T-helper 2 cell (primary cell): ENCODE measurements at regions not wholly inside any gene's neighbourhood (a gene's known extent, or its start where the extent isn't known, plus 50 kb on each side); places are given as distances from the start of the nearest gene placed in this dataset.
A peak's percentile ranks its signal among the peaks of the same experiment; 100 is the strongest.

ENCODE experiments used
- DNase-seq, 5 experiments: peaks; one replicate each; pipeline versions ENCODE4 v3.0.0 to v3.0.0-alpha.2; 2012 to 2022

GRCh38 chr2:155256803-155257202 lies 558.3 kb downstream of the KCNJ3 start:
- no peak for DNase-seq

GRCh38 chr2:155250800-155251199 lies 552.3 kb downstream of the KCNJ3 start:
- no peak for DNase-seq

- peak in 1 of 5 experiments; percentile 2 for DNase-seq
These were observed 541.7 kb downstream of the KCNJ3 start for GRCh38 chr2:155240176-155240575.

DNA sequence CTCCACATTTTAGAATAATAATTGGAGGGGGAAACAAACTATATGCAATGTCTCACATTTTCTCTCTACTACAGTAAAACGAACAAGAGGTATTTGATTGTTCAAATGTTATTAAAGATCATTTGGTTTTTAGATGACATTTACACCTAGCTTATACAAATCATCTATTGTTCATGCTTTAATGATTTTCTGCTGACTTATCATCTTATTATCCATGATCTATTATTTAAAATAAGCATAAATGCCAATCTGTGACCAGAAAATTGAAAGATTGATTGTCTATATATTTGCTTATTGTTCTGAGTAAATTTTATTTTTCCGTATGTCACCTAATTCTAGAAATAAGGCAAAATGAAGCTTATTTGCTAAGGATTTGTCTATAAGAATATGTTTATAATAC lies 537.2 kb downstream of the KCNJ3 start:
- no peak for DNase-seq

GRCh38 chr2:155223781-155224406 lies 525.4 kb downstream of the KCNJ3 start:
- DNase-seq, result no peak

DNA sequence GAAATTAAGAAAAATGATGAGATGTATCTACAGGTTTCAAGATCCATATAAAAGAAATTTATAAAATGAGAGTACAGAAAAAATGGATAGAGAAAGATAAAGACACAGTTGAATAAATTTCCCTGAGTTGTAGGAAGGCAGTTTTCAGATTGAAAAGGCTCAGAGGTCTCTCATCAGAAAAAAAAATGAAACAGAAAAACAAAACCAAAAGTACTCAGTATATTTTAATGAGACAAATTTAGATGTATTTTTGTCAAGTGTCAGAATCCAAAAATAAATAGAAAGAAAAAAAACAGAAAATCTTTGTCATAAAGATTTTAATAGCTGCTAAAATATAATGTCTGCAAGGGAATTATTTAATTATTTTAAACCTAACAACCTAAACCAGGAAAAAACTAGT lies 520.5 kb downstream of the KCNJ3 start:
- DNase-seq, result no peak

DNA sequence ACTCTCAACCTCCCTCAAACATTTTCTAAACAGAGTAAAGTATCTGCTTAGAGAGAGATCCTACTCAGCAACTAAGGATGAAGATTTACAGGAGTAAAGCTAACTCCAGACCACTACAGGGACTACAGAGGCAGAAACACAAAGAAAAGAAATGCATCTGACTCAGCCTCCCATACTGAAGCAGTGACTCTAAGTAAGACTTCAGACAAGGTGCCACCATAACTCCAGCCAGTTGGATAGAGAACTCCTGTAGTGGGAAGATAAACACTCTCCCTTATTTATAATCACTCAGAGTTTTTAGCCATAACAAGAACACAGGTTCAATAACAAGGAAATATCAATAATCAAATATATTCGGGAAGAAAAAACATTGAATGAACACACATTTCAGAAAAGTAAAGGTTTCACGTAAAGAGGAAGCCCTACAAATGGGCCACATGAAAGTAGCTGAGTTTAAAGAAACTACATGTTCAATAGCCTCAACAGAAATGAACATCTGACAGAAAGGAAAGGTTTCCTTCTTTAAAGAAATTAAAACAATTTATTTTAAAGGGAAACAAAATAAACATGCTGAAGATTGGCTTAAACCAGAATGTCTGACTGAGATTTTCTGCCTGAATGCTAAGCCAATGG lies 519.9 kb downstream of the KCNJ3 start:
- DNase-seq, result no peak

DNA sequence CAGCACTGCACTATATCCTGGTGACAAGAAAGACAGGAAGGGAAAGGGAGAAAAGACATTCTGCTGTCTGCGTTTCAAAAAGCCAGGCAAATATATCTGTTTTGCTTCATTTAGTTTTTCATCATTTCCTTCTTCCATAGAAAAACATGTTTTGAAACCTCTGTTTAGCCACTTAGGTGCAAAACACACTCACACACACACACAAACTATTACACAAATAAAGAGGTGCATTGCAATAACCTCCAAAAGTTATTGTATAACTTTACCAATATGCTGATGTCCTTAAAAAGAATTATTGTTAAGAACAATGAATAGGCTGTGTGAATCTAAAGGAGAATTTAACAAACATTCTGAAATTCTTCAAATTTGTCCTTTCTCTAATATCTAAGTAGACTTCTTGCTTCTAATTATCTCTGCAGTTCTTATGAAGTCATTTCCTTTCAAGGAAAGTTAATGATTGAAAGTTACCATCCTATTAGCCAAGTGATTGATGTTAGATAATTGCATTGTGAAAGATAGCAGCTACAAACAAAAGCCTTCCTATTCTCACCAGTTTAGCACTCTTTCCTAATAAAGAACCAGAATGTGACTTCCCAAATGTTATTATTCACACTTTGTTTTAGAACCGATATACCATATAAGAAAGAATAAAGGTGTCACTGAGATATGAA lies 516.7 kb downstream of the KCNJ3 start:
- DNase-seq, result no peak

DNA sequence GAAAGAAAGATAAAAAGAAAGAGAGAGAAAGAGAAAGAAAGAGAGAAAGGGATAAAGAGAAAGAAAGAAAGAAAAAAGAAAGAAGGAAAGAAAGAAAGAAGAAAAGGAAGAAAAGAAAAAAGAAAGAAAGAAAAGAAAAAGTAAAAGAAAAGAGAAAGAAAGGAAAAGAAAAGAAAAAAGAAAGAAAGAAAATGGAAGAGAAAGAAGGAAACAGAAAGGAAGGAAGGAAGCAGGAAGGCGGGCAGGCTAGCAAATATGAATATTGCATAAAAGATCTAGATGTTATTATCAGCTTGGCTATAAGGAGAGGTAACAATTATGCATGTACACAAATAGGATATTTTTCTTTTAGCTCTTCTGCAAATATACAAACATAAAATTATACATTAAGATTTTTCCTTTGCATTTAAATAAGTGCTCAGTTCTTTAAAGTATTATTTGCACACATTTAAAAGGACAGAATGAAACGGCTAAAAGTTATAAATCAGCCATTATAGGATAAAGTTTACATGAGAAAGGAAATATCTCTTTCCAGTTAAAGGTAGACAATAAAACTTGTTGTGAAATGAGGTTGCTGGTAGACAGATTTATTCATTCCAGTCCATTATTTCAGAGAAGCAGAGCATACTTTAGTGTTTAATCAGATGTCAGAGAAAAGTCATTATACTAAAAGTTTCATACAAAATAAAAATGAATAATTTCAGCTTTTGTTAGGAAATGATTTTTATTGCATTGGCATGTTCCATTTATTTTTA lies 511.4 kb downstream of the KCNJ3 start:
- no peak for DNase-seq

DNA sequence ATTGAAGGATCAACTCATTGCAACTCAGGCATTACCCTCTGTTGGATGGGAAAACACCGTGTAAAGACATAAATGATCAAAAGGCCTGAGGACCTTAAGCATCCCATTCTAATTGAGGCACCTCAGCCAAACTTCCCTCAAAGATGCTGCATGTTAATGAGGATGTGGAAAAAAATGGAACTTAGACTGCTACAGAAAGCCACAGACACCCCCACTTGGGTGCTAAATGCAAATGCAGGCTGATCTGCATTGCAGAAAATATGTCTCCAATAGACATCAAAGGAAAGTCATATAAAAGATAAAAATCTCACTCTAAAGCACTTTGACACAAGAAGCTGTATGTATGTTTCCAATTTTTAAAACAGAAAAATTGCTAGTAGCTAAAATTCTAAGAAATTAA lies 504.7 kb downstream of the KCNJ3 start:
- DNase-seq, result no peak

DNA sequence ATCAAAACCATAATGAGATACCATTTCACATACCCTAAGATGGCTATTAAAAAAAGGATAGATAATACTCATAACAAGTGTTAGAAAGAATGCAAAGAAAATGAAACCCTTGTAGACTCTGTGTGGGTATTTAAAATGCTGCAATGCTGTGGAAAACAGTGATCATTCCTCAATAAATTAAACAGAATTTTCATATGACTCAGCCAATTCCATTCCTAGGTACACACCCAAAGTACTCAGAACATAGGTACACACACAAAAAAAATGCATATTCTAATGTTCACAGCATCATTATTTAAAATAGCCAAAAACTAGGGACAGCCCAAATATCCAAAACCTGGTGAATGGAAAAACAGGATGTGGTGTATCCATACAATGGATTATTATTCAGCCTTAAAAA lies 502.3 kb downstream of the KCNJ3 start:
- no peak for DNase-seq

GRCh38 chr2:155190342-155190741 lies 491.8 kb downstream of the KCNJ3 start:
- DNase-seq, result no peak

DNA sequence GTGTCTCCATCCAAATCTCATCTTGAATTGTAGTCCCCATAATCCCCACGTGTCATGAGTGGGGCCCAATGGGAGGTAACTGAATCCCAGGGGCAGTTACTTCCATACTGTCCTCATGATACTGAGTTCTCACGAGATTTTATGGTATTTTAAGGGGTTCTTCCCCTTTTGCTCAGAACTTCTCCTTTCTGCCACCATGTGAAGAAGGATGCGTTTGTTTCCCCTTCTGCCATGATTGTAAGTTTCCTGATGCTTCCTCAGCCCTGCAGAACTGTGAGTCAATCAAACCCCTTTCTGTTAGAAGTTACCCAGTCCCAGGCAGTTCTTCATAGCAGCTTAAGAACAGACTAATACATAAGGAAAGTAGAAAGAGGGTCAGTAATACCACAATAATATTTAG lies 480.4 kb downstream of the KCNJ3 start:
- no peak for DNase-seq

GRCh38 chr2:155176345-155176744 lies 477.9 kb downstream of the KCNJ3 start:
- no peak for DNase-seq

DNA sequence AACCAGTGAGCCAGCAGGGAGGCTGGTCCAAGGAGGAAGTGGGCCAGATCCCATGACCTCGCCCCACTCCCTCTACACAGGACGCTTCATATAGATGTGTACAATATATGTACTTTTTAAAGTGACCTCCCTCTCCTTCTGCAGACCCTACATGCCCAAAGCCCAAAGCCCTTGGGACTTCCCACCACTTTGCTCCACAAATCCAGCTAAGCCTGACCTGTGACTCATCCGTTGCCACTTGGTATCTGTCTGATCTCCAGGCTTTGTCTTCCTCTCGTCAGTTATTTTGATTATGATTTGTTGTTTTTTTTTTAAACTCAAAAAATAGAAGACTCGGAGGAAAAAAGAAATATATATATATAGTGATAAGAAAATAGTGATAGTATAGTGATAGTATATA lies 470.8 kb downstream of the KCNJ3 start:
- DNase-seq, result no peak

- DNase-seq, result no peak
These were observed 464.0 kb downstream of the KCNJ3 start for GRCh38 chr2:155162494-155162893.

DNA sequence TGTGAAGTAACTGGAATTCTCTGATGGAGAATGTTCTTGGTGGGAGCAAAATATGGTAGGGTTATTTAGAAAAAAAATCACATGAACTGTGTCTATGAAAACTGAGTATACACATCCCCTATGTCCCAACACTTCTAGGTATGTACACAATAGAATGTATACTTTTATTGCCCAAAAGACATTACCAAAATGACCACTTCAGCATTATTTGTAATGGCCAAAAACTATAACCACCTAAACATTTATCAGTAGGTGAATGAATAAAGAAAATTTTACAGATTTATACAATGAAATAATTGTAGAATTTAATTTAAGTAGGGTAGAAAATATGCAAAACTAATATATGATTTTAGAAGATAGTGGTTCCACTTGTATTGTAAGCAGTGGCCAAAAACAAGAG lies 462.8 kb downstream of the KCNJ3 start:
- DNase-seq, result no peak

DNA sequence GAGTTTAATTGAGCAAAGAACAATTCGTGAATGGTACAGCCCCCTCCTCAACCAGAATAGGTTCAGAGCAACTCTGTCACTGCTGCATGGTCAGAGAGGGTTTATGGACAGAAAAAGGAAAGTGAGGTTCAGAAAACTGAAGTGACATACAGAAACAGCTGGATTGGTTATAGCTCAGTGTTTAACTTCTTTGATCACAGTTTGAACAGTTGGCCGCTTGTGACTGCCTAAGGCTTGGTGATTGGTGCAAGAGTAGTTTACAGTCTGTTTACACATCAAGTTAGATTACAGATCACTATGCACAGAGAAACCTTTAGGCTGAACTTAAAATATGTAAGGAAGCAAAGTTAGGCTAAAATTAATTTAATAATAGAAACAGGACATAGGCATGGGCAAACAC lies 459.2 kb downstream of the KCNJ3 start:
- no peak for DNase-seq

DNA sequence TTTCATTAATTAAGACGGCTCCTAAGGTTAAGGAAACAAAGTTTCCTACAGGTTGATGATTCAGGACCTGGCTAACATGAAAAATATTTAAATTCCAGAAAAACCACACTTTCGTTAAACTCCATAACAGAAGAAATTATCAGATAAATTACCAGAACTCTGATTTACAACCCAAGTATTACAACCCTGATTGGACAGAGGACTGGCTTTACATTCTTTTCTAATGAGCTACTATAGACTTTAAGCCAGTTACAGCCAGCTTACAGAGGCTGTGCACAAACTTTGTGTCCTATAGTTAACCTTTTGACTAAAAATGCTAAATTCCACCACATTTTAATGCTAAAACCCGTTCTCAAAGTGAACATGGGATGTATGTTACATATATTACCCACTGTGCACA lies 458.6 kb downstream of the KCNJ3 start:
- no peak for DNase-seq

- no peak for DNase-seq
These were observed 453.4 kb downstream of the KCNJ3 start for GRCh38 chr2:155151945-155152344.

DNA sequence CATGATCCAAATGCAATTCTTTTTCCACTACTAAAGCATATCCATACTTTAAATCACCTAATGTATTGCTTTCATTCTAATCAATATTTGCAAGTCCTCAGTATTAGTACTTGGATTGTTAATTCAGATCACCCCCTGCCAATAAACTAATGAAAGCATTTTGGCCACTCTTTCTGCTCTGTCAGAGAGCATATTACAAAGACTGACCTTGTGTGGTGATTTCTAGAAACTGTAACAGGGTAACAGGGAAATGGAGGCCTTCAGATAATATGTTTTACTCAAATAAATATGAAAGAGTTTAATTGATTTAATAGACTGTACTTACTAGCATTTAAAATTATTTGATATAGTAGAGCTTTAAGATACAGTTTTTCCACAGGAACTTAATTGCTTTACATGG lies 453.0 kb downstream of the KCNJ3 start:
- DNase-seq, result no peak

GRCh38 chr2:155145758-155146229 lies 447.3 kb downstream of the KCNJ3 start:
- no peak for DNase-seq

- no peak for DNase-seq
These were observed 442.9 kb downstream of the KCNJ3 start for GRCh38 chr2:155141418-155141817.
